ENCODE measurements at regions not wholly inside any gene's neighbourhood (a gene's known extent, or its start where the extent isn't known, plus 50 kb on each side); places are given as distances from the start of the nearest gene placed in this dataset.

DNA sequence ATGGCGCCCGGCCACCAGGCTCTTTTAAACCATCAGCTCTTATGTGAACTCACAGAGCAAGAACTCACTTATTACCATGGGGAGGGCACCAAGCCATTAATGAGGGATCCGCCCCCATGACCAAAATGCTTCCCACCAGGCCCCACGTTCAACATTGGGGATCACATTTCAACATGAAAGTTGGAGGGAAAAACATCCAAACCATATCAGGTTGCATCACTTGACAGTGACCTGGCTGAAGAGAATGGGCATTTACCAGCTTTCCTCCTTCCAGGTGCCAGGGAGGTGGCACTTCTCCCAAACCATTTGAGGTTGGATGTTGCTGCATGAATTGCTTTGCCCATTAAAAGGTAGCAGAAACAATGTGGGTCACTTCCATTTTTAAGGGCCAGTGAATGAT, 115.6 kb upstream of the TNS3 start:
- FAIRE-seq (no peak), DNase-seq (ENCODE audit: low read depth in 1 of 2, low spot score in 2 of 2) (no peak)
- no peak overlapping the region for H2BK15ac ChIP-seq (ENCODE audit: low read length)
- H3K14ac ChIP-seq (ENCODE audit: insufficient read length): no peak overlapping the region
- no peak overlapping the region for H2AK5ac ChIP-seq (ENCODE audit: low read depth, low read length)
- H3K79me1 ChIP-seq (ENCODE audit: low read depth, low read length): no peaks in the 10 kb centered on the region
- H4K91ac ChIP-seq (replicated peaks; ENCODE audit: insufficient read length, low read length): no peak overlapping the region
- CTCF ChIA-PET (ENCODE audit: partially characterized antibody): interaction anchor here (1.5 kb wide), 1 partner anchor 431 kb away, joined by 3 read pairs; no protein-coding TSS in a partner anchor
- H2BK20ac ChIP-seq (ENCODE audit: low read length): no peak overlapping the region
- no peak overlapping the region for H4K5ac ChIP-seq (ENCODE audit: insufficient read length, low read depth, low read length)
- no peaks in the 10 kb centered on the region for H3K36me3 ChIP-seq (ENCODE audit: control insufficient read depth in 2 of 4, insufficient read depth in 4 of 4, low read length in 3 of 4)
- H3K9ac ChIP-seq (replicated peaks in 1 of 4; ENCODE audit: extremely low read depth in 1 of 4, low read depth in 3 of 4, low read length in 3 of 4): no peak overlapping the region
- H3K23me2 ChIP-seq (ENCODE audit: low read depth, low read length): peaks cover 12% of the 10 kb centered on the region; the same call in 1 of the 2 replicates
- no peak overlapping the region for H2BK5ac ChIP-seq (ENCODE audit: low read depth, low read length)
- no peak overlapping the region for H3K4me2 ChIP-seq (ENCODE audit: insufficient read depth in 1 of 2, low read depth in 2 of 2, low read length in 2 of 2)
- H2BK12ac ChIP-seq (ENCODE audit: low read depth, low read length): no peak overlapping the region
- POLR2A ChIA-PET (ENCODE audit: partially characterized antibody): no interaction called here
- H3K27ac ChIP-seq (ENCODE audit: low read depth, low read length): no peak overlapping the region
- no peaks in the 10 kb centered on the region for H3K27me3 ChIP-seq (replicated peaks in 1 of 4; ENCODE audit: control insufficient read depth in 3 of 4, extremely low read depth in 1 of 4, insufficient read depth in 3 of 4, low read length in 3 of 4)
- H4K8ac ChIP-seq (ENCODE audit: extremely low read depth, insufficient read depth, low read length): no peak overlapping the region; the same call in 1 of the 2 replicates
- no peak overlapping the region for H3K4ac ChIP-seq (replicated peaks; ENCODE audit: insufficient read length, low read depth, low read length)
- no peak overlapping the region for H3K18ac ChIP-seq (ENCODE audit: extremely low read depth, low read length)
- H3K9me3 ChIP-seq (ENCODE audit: insufficient read depth in 2 of 2, low read depth in 1 of 2, low read length in 1 of 2): no peaks in the 10 kb centered on the region
- 88% methylated on average over 4 of the region's 4 CpGs; no CpG with 5 or more reads in 1 of the 2 experiments for WGBS, 2 experiments (ENCODE audit: extremely low coverage in 1 of 2, insufficient coverage in 1 of 2, insufficient read length in 1 of 2, insufficient replicate concordance in 2 of 2, low coverage in 1 of 2, low lambda C conversion rate in 2 of 2, missing lambda C conversion rate in 1 of 2)
- no peak overlapping the region for H3K56ac ChIP-seq (replicated peaks; ENCODE audit: insufficient read length, low read depth, low read length)
- no peak overlapping the region for H3K4me3 ChIP-seq (ENCODE audit: extremely low read depth in 1 of 4, insufficient read depth in 2 of 4, low read depth in 3 of 4, low read length in 4 of 4)
- H3K4me1 ChIP-seq (replicated peaks in 1 of 4; ENCODE audit: control insufficient read depth in 3 of 4, insufficient read depth in 4 of 4, low read length in 3 of 4): no peaks in the 10 kb centered on the region
- no peak overlapping the region for H2BK120ac ChIP-seq (replicated peaks; ENCODE audit: low read depth, low read length)
- H2AFZ ChIP-seq (ENCODE audit: low read length): no peak overlapping the region
- H4K20me1 ChIP-seq (replicated peaks in 1 of 2; ENCODE audit: control insufficient read depth in 1 of 2, insufficient read depth in 2 of 2, low read length in 2 of 2): peaks cover 0 to 9% of the 10 kb centered on the region in 2 experiments
- no peaks in the 10 kb centered on the region for H3K79me2 ChIP-seq (ENCODE audit: control insufficient read depth in 1 of 2, insufficient read depth in 2 of 2, low read length in 2 of 2)
- H3K23ac ChIP-seq (ENCODE audit: insufficient read length): no peak overlapping the region
- TF ChIP-seq HDAC6 (IDR thresholded peaks at IDR 0.05; ENCODE audit: low read depth, low read length) (no peak), EP300 (IDR thresholded peaks at IDR 0.05; ENCODE audit: borderline replicate concordance in 1 of 2, low read depth in 2 of 2, low read length in 2 of 2) (no peak), RXRA (IDR thresholded peaks at IDR 0.05; ENCODE audit: insufficient read depth, low read depth, low read length) (no peak), CTBP2 (IDR thresholded peaks at IDR 0.05; ENCODE audit: borderline replicate concordance, insufficient read depth, insufficient read length, low read length) (no peak), NRF1 (IDR thresholded peaks at IDR 0.05; ENCODE audit: low read depth, low read length) (no peak), GTF2F1 (IDR thresholded peaks at IDR 0.05; ENCODE audit: borderline replicate concordance, low read depth, low read length) (no peak), CREB1 (IDR thresholded peaks at IDR 0.05) (no peak), SAP30 (IDR thresholded peaks at IDR 0.05; ENCODE audit: insufficient read depth, insufficient replicate concordance, low read length) (no peak), YY1 (IDR thresholded peaks at IDR 0.05; ENCODE audit: low read depth, low read length) (no peak), EGR1 (IDR thresholded peaks at IDR 0.05; ENCODE audit: borderline replicate concordance, low read depth, low read length) (no peak), RFX5 (IDR thresholded peaks at IDR 0.05; ENCODE audit: borderline replicate concordance, low read depth, low read length) (no peak), POLR2AphosphoS5 (IDR thresholded peaks at IDR 0.05; ENCODE audit: low read depth, low read length) (no peak), SP2 (IDR thresholded peaks at IDR 0.05; ENCODE audit: low read length) (no peak), BACH1 (IDR thresholded peaks at IDR 0.05; ENCODE audit: low read length) (no peak), SP4 (IDR thresholded peaks at IDR 0.05; ENCODE audit: low read length) (no peak), CHD1 (IDR thresholded peaks at IDR 0.05; ENCODE audit: low read depth, low read length) (no peak)
